Esophagus muscularis mucosa (tissue), 4 donors: ENCODE measurements at regions not wholly inside any gene's neighbourhood (a gene's known extent, or its start where the extent isn't known, plus 50 kb on each side); places are given as distances from the start of the nearest gene placed in this dataset.

ENCODE experiments used
- DNase-seq: peaks from one replicate; pipeline ENCODE4 v3.0.0-alpha.2; 2017; ENCODE audit errors: extremely low spot score
- H3K27ac ChIP-seq, 4 donors: fragments of 200-600 bp; sonication (generic); replicated peaks in 1 of 4; 1 replicate in 3 of 4; 2 replicates in 1 of 4; pipeline ENCODE4 v1.5.1; 2016 to 2019; ENCODE audit warnings: mild to moderate bottlenecking in 1 of 4
- H3K27me3 ChIP-seq, 4 donors: fragments of 200-600 bp; sonication (generic); one replicate each; pipeline versions ENCODE4 v1.5.1 to v1.6.0; 2016 to 2019
- H3K36me3 ChIP-seq, 4 donors: fragments of 200-600 bp; sonication (generic); one replicate each; pipeline ENCODE4 v1.5.1; 2016 to 2019
- H3K4me1 ChIP-seq, 4 donors: fragments of 200-600 bp; sonication (generic); one replicate each; pipeline ENCODE4 v1.5.1; 2016 to 2019
- H3K4me3 ChIP-seq, 4 donors: fragments of 200-600 bp; sonication (generic); 1 replicate in 2 of 4; 2 replicates in 2 of 4; pipeline ENCODE4 v1.5.1; 2016 to 2019; ENCODE audit warnings: mild to moderate bottlenecking in 4 of 4, moderate library complexity in 1 of 4
- H3K9me3 ChIP-seq, 4 donors: fragments of 200-600 bp; sonication (generic); 1 replicate in 3 of 4; 2 replicates in 1 of 4; pipeline ENCODE4 v1.5.1; 2016 to 2019
- EP300 ChIP-seq: sonication (generic); formaldehyde crosslinking; IDR thresholded peaks from one replicate; pipeline ENCODE4 v1.6.1; 2017; ENCODE audit warnings: antibody characterized with exemption
- POLR2A ChIP-seq: fragments of 450-650 bp; IDR thresholded peaks from one replicate; pipeline ENCODE4 v1.6.1; 2017; ENCODE audit warnings: antibody characterized with exemption, moderate library complexity, mild to moderate bottlenecking, low read depth
- POLR2AphosphoS5 ChIP-seq, 2 donors: sonication (generic); formaldehyde crosslinking; IDR thresholded peaks; one replicate each; pipeline ENCODE4 v1.6.1; 2017; ENCODE audit warnings: antibody characterized with exemption in 2 of 2
- WGBS: methylation state at CpG from one replicate; pipeline ENCODE4 v1.1.5; 2018; 5-methylcytosine and 5-hydroxymethylcytosine counted together
- intact Hi-C: fragments of 100-400 bp; cut with DNase I; formaldehyde crosslinking; loops from one replicate; pipeline ENCODE4 v1.15.1; 2023
- TF ChIP-seq, protein P1 (sequence below), 3 experiments: fragments of 200-600 bp in 2 of 3; fragments of 450-650 bp in 1 of 3; sonication (generic) in 2 of 3; IDR thresholded peaks; one replicate each; pipeline ENCODE4 v1.5.1; 2017 to 2019; ENCODE audit warnings: antibody characterized with exemption in 3 of 3, mild to moderate bottlenecking in 2 of 3, moderate library complexity in 1 of 3

DNA sequence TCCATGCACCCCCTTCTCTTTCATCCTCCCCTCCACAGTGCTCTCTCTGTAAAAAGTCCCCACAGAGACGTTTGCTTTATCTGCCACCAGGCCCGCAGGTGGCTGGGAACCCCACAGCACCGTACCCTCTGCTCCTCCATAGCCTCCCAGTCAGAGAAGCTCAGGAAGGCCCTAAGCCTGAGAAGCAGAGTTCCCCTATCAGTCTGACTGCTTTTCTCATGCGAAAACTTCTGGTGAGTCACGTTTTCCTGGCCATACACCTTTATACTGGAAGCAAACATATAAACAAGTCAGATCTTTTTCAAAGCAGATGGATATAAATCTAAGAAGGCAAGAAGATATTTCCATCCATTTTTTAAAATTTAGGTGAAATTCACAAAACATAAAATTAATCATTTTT, 51.5 kb upstream of the MEF2A start:
- peaks cover 17 to 22% (median 18%) of the 10 kb centered on the region in 4 donors for H3K4me1 ChIP-seq
- TF ChIP-seq POLR2AphosphoS5 (IDR thresholded peaks at IDR 0.05), result no peak
- no peak for TF ChIP-seq EP300
- TF ChIP-seq, protein P1, sequence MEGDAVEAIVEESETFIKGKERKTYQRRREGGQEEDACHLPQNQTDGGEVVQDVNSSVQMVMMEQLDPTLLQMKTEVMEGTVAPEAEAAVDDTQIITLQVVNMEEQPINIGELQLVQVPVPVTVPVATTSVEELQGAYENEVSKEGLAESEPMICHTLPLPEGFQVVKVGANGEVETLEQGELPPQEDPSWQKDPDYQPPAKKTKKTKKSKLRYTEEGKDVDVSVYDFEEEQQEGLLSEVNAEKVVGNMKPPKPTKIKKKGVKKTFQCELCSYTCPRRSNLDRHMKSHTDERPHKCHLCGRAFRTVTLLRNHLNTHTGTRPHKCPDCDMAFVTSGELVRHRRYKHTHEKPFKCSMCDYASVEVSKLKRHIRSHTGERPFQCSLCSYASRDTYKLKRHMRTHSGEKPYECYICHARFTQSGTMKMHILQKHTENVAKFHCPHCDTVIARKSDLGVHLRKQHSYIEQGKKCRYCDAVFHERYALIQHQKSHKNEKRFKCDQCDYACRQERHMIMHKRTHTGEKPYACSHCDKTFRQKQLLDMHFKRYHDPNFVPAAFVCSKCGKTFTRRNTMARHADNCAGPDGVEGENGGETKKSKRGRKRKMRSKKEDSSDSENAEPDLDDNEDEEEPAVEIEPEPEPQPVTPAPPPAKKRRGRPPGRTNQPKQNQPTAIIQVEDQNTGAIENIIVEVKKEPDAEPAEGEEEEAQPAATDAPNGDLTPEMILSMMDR (IDR thresholded peaks at IDR 0.05), result no peak
- no peak for TF ChIP-seq POLR2A
- H3K27ac ChIP-seq, result no peak overlapping the region
- intact Hi-C loops, result no loop called here
- H3K36me3 ChIP-seq, result no peaks in the 10 kb centered on the region
- H3K9me3 ChIP-seq, result no peaks in the 10 kb centered on the region
- H3K4me3 ChIP-seq, result no peak overlapping the region
- DNase-seq, result no peak
- no peaks in the 10 kb centered on the region for H3K27me3 ChIP-seq
- WGBS, result 90% methylated on average over 5 of the region's 5 CpGs
